GM12801 (cell line): ENCODE measurements at regions not wholly inside any gene's neighbourhood (a gene's known extent, or its start where the extent isn't known, plus 50 kb on each side); places are given as distances from the start of the nearest gene placed in this dataset.

Source experiments
- CTCF ChIP-seq: IDR thresholded peaks from one replicate; pipeline ENCODE4 v1.5.1; 2011; ENCODE audit warnings: control low read depth; ENCODE audit not compliant: insufficient read length; ENCODE audit errors: extremely low read depth

DNA sequence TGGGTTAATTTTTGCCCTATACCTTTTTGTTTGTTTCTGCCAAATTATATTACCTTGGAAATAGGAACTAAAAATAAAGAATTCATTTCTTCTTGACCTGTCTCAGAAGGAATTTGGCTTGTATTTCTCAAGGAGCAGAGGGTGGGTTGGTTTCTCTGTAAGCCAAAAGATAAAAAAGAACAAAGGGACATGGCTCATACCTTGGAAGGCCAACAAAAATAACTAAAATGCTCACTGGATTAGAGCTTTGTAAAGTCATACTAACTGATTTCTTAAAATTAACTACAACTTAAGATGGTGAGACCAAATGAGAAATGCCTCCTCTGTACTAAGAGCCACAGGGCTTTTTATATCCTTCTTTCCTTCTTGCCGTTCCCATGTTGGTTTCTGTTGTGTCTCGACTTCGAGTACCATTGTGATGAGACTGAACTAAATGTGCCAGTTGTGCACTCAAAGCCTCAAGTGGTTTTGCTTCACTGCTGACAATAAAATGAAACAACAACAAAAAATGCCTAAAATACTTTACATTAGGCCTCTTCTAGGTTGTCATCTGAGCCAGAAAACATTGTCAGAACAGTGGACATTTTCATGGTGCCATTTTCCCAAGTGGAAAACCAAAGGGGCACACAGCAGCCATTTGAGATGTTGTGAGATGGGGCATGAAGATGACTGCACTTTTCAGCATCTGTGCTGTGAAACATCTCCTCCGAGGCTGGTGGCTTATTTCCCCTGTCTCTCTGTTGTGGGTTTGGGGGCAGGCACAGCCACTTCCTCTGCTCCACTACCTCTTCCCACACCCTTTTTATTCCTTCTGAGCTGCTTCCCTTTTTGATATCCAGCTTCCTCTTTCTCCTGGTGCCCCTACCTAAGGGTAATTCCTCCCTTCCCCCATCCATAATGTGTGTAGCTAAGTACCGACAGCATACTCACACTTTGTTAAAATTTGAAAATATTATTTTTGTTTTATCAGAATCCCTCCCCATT lies 51.8 kb upstream of the AGR3 start:
- TF ChIP-seq CTCF, result no peak

DNA sequence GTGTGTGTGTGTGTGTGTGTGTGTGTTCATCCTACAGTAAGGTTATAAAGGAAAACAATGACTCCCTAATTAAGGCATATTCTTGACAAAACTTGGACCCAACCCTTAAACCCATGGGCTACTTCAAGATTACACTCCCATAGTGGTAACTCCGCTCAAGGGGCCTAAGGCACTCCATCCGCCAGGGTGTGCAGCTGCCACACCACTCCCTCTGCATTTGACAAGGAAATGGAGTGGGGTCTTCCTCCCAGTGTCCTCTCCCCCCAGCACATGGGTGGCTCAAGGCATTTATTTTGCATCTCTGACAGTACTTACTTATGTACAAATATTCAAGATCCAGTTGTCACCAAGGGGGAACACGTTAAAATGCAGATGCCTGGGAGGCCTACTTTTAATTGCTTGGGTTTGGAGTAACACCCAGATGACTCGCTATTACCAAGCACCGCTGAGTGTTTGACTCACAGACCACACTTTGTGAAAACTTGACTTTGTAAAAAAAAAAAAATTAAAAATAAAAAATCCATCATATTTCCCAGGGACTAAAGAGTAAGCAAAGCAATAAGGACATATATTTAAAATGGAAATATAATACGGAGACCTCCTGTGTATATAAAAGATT lies 53.0 kb upstream of the AGR3 start:
- TF ChIP-seq CTCF, result no peak

DNA sequence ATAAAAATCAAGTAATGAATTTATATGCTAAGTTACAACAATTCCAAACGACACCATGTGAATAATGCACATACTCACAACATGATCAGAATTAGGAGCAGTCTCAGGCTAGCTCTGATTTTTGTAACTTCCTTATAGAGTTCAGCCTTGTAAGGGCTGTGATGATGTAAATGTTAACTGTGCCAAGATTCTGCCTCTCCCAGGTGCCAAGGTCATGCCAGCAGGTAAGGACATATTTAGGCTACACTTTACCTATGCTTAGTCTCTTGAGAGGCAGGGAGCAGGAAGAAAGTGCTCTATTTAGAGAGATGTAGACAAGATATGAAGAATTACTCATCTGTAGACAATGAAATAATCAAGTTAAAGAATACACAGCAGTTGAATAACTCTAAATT lies 53.6 kb upstream of the AGR3 start:
- TF ChIP-seq CTCF, result no peak

GRCh38 chr7:16936626-16937422 lies 55.0 kb upstream of the AGR3 start:
- no peak for TF ChIP-seq CTCF

DNA sequence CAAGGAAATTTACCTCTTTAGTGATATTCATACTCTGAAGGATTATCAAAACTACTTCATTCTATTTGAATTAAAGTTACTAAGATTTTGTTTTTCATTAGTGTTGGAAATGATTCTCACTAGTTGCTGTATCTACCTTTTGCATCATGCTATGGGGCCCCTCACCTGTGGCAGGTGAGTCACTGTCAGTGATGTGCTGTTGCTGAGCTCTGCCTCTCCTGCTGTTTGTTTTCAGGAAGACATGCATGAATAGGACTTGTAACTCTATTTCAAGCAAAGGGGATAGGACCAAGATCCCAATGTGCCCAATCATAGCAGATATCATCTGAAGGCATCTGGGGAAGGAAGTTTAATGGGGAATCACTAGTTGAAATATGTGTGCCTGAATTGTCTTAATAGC lies 57.4 kb upstream of the AGR3 start:
- no peak for TF ChIP-seq CTCF

- no peak for TF ChIP-seq CTCF
These were observed 59.0 kb upstream of the AGR3 start for GRCh38 chr7:16940776-16941175.

GRCh38 chr7:16942929-16943509 lies 61.2 kb upstream of the AGR3 start:
- TF ChIP-seq CTCF, result no peak
